Omental fat pad (tissue), 3 donors: ENCODE measurements at regions not wholly inside any gene's neighbourhood (a gene's known extent, or its start where the extent isn't known, plus 50 kb on each side); places are given as distances from the start of the nearest gene placed in this dataset.

Experiments used
- ATAC-seq: fragments of 150-250 bp; one replicate; pipeline ENCODE4 v1.9.1; 2016; ENCODE audit warnings: mild to moderate bottlenecking, moderate library complexity; ENCODE audit not compliant: low FRiP score
- DNase-seq: peaks from one replicate; pipeline ENCODE4 v3.0.0-alpha.2; 2019; ENCODE audit warnings: low spot score
- CTCF ChIP-seq, 3 donors: fragments of 450-650 bp; IDR thresholded peaks; one replicate each; pipeline ENCODE4 v1.5.1; 2016 to 2017; ENCODE audit warnings: antibody characterized with exemption in 3 of 3, mild to moderate bottlenecking in 3 of 3, moderate library complexity in 2 of 3

DNA sequence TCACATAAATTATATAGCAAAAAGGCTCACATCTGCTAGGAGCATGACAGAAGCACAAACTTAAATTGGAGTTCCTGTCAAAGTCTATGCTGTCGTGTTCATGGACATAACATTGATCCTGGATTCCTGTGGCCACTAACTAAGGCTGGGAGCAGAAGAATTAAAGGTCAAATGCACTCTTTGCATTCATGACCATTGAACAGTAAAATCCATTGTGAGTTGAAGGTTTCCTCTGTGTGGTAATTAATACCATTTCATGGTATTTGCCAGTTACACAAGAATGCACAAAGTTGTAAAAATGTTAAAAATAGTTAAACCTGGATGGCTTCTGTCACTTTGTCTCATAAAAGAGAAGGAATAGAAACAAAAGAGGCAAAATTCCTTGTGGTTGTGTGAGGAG, 242.6 kb downstream of the NPR3 start:
- ATAC-seq (no peak), DNase-seq (no peak)
- TF ChIP-seq CTCF (IDR thresholded peaks at IDR 0.05) = no peak

GRCh38 chr5:32955814-32956213, 244.7 kb downstream of the NPR3 start:
- DNase-seq (no peak), ATAC-seq (no peak)
- no peak for TF ChIP-seq CTCF (IDR thresholded peaks at IDR 0.05)

DNA sequence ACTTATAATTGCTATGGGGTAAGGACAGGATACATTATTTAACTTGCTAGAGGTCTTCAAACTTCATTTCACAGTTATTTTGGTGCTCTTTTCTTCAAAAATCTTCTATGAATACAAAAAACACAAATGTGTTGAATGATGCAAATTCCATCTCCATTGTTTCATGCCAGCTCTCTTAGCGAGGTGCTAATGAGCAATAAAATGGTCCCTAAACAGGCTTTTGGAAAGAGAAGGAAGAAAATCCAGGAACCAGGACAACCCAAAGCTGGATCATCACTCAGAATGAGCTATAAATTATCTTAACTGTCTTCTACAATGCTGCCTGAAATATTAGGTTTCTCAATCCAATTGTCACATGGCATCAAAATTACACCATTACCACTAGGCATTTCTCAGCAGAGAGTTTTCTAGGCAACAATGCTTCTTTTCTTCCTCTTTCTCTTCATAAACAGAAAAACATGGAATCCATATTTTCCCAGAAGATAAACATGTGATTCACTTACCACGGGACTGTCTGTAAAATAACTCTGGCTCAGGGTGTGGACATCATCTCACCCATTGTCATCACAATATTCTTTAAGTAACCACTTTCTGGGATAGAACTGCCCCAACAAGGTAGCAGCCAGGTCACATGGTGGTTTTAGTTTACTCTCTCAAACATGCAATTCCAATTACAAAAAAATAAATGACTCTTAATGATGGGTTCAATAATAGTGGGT, 249.4 kb downstream of the NPR3 start:
- DNase-seq (no peak), ATAC-seq (no peak)
- TF ChIP-seq CTCF (IDR thresholded peaks at IDR 0.05) = no peak

- DNase-seq (no peak), ATAC-seq (no peak)
- TF ChIP-seq CTCF (IDR thresholded peaks at IDR 0.05) = no peak
These were observed 249.9 kb downstream of the NPR3 start for GRCh38 chr5:32961059-32961415.

DNA sequence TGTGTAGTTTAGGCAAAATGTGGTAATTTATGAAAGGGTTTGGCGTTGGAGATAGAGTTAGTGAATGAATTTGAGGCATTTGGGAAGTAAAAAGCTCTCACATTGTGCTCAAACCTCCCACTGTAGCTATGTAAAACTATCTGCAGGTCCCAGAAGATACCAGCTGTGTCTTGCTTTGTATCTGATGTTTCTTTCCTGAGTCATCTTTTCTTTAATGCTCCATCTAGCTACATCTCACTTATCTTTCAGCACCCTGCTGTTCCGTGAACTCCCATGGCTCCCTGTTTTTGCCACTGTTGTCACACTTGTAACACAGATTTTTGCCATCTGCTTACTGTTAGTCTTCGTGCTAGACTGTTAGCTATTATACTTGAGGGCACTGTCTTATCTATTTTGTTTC, 253.1 kb downstream of the NPR3 start:
- DNase-seq (no peak), ATAC-seq (no peak)

DNA sequence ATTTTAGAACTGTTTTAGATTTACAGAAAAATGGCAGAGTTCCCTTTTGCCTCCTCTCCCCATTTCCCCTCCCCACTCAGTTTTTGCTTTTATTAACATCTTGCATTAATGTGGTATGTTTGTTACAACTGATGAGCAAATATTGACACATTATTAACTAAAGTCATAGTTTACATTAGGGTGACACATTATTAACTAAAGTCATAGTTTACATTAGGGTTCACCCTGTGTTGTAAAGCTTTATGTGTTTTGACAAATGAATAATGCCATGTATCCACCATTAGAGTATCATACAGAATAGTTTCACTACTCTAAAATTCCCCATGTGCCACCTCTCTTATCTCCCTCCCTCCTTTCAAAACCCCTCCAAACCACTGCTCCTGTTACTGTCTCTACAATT, 262.5 kb downstream of the NPR3 start:
- no peak for TF ChIP-seq CTCF (IDR thresholded peaks at IDR 0.05)
- DNase-seq (no peak), ATAC-seq (no peak)

More for the DNA sequence above, 253.1 kb downstream of the NPR3 start:
- no peak for TF ChIP-seq CTCF (IDR thresholded peaks at IDR 0.05)

GRCh38 chr5:32975656-32976375, 264.7 kb downstream of the NPR3 start:
- DNase-seq (no peak), ATAC-seq (no peak)
- TF ChIP-seq CTCF (IDR thresholded peaks at IDR 0.05) = no peak
